Retinal pigment epithelial cell (primary cell): ENCODE measurements at regions not wholly inside any gene's neighbourhood (a gene's known extent, or its start where the extent isn't known, plus 50 kb on each side); places are given as distances from the start of the nearest gene placed in this dataset.
A peak's percentile ranks its signal among the peaks of the same experiment; 100 is the strongest.

Experiments used
- DNase-seq: peaks from one replicate; pipeline ENCODE4 v3.0.0-alpha.2; 2010; ENCODE audit warnings: low read depth
- H3K4me3 ChIP-seq: 2 replicates; pipeline ENCODE4 v1.5.1; 2011; ENCODE audit warnings: mild to moderate bottlenecking, low read length, control low read depth, moderate library complexity
- CTCF ChIP-seq: conservative IDR thresholded peaks from 2 replicates; pipeline ENCODE4 v1.5.1; 2011; ENCODE audit warnings: low read depth, low read length, control low read depth, inconsistent platforms

- no peak overlapping the region for H3K4me3 ChIP-seq
- no peak for TF ChIP-seq CTCF
- no peak for DNase-seq
Measured at GRCh38 chr6:4668271-4669179, 107.7 kb upstream of the CDYL start.

GRCh38 chr6:4667591-4667990 is 108.6 kb upstream of the CDYL start:
- no peak overlapping the region for H3K4me3 ChIP-seq
- no peak for DNase-seq
- no peak for TF ChIP-seq CTCF

- no peak for TF ChIP-seq CTCF
- no peak for DNase-seq
Measured at GRCh38 chr6:4666886-4667513, 109.2 kb upstream of the CDYL start.

GRCh38 chr6:4665489-4666417 is 110.5 kb upstream of the CDYL start:
- no peak overlapping the region for H3K4me3 ChIP-seq
- TF ChIP-seq CTCF, result no peak
- no peak for DNase-seq

More at GRCh38 chr6:4666886-4667513, 109.2 kb upstream of the CDYL start:
- H3K4me3 ChIP-seq, result no peak overlapping the region

- no peak overlapping the region for H3K4me3 ChIP-seq
- DNase-seq, result no peak
- no peak for TF ChIP-seq CTCF
Measured at GRCh38 chr6:4664911-4665310, 111.3 kb upstream of the CDYL start.

- H3K4me3 ChIP-seq, result no peak overlapping the region
- no peak for TF ChIP-seq CTCF
- peak; percentile 16 for DNase-seq
Measured at GRCh38 chr6:4664117-4664626, 112.0 kb upstream of the CDYL start.
